ENCODE measurements at regions not wholly inside any gene's neighbourhood (a gene's known extent, or its start where the extent isn't known, plus 50 kb on each side); places are given as distances from the start of the nearest gene placed in this dataset.

DNA sequence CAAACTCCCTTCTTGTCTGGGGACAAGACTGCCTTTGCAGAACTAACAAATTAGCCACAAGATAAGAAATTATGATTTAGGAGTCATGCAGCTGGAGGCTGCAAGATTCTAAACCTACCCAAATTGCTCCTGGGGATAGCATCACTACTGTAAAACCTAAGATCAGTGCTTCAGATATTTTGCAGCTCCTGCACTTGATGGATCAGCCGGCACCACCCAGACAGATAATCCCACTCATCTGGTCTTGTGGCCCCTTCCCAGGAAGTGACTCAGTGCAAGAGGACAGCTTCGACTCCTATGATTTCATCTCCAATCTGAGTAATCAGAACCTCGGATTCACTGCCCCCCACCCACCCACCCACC is 181.9 kb downstream of the AKR1D1 start:
- no peak for DNase-seq

DNA sequence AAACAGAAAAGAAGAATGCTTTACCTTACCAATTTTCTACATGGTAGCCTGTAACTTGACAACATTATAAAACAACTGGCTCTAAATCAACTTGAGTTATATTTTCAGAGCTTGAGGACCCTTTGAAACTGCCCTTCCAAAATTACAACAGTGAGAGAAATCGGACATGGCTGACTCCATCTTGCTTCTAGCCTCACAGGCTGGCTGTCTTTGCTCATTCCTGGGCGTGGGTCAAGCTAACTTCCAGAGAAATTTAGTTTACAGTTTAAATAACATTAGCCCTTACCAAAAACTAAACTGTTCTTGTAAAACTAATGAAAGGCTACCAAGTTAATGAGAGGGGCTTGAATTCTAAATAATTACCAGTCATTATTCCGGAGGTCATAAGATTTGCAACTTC is 183.4 kb downstream of the AKR1D1 start:
- no peak for DNase-seq

DNA sequence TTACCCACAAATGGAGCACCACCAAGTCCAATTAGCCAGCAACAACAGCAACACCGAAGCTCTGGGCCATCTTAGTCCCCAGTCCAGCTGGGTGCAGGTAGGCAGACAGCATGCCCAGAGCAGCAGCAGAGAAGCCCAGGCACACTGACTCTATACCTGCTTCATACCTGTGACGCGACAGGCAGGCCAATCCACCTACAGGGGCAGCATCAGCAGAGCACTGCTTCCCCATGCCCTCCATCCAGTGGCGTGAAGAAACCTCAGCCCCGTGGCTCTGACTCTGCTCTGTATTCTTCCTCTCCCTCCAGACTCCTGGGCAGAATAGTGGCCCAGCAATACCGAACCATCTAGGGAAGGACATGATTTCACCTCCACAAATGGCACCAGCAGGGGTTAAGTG is 191.7 kb downstream of the AKR1D1 start:
- no peak for DNase-seq

GRCh38 chr7:138276891-138277290 is 183.2 kb upstream of the TRIM24 start:
- DNase-seq: no peak

- DNase-seq: no peak
Observed at GRCh38 chr7:138278601-138279000, 181.5 kb upstream of the TRIM24 start.

- DNase-seq: no peak
Observed at GRCh38 chr7:138282997-138283396, 177.1 kb upstream of the TRIM24 start.

GRCh38 chr7:138285129-138285528 is 174.9 kb upstream of the TRIM24 start:
- DNase-seq: no peak

DNA sequence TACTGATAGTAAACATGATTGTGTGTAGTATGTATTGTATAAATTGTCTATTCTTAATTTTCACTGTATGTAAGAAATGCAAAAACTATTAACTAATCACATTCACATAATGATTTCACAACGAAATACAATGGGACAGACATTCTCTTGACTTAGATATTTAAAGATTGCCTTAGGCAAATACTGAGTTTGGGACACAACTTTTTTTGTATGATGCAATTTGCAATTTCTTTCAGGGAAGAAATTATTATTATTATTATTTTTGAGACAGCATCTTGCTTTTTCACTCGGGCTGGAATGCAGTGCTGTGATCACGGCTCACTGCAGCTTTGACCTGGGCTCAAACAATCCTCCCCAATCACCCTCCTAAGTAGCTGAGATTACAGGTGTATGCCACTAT is 173.2 kb upstream of the TRIM24 start:
- DNase-seq: no peak

DNA sequence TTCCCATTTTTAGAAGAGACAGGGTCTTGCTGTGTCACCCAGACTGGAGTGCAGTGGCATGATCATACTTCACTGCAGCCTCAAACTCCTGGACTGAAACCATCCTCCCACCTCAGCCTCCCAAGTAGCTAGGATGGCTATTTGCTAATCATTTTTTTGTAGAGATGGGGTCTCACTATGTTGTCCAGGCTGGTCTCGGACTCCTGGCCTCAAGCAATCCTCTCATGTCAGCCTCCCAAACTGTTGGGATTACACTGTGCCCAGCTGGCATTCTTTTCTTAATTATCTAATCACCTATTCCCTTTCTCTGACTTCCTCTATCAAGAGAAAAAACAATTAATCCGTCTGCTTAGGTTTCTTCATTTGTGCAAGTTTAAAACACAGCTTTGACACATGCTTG is 172.5 kb upstream of the TRIM24 start:
- no peak for DNase-seq

DNA sequence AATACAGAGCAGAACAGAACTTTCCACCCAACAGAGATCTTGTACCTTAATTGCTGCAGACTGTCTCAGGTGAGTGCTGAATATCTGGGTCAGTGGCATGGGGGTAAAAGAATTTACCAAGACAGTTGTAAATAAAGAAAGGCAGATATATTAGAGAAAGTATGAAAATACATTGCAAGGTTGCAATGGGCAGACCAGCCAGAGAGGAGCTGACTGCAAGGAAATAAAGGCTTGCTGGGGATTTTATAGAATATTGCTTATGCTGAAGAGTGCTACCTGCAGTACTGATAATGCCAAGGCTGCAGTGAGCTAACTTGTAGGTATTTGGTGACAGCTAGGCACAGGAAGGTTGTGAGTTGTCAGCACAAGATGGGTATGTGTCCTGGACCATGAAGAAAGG is 171.0 kb upstream of the TRIM24 start:
- no peak for DNase-seq

GRCh38 chr7:138289864-138290263 is 170.2 kb upstream of the TRIM24 start:
- DNase-seq: no peak

DNA sequence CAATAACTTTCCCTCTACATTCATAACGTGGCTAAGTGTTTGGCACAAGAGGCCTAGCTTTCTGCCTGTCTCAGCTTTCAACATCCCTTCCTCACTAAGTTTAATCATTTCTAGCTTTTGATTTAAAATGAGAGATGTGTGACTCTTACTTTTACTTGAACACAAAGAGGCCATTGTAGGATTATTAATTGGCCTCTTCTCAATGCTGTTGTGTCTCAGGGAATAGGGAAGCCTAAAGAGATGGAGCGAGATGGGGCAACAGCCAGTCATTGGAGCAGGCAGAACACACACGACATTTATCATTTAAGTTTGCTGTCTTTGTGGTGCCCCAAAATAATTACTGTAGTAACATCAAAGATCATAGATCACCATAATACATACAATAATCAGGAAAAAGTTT is 167.1 kb upstream of the TRIM24 start:
- DNase-seq: no peak

DNA sequence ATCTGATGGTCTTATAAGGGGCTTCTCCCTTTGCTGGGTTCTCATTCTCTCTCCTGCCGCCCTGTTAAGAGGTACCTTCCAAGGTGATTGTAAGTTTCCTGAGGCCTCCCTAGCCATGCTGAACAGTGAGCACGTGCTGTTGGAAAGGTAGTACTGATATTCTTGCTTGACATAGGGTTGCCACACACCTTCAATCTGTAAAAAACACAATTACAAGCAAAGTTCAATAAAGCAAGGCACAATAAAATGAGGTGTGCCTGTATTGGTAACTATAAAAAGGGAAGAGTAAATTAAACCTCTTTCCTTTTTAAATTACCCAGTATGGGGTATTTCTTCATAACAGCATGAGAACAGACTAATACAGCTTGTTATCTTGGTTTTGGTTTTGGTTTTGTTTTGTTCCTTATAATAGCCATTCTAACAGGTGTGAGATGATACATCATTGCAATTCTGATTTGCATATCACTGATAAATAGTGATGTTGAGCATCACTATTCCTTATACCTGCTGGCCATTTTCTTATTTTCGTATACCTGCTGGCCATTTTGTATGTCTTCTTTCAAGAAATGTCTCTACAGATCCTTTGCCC is 164.9 kb upstream of the TRIM24 start:
- no peak for DNase-seq

- DNase-seq: no peak
Observed at GRCh38 chr7:138297526-138297925, 162.5 kb upstream of the TRIM24 start.

DNA sequence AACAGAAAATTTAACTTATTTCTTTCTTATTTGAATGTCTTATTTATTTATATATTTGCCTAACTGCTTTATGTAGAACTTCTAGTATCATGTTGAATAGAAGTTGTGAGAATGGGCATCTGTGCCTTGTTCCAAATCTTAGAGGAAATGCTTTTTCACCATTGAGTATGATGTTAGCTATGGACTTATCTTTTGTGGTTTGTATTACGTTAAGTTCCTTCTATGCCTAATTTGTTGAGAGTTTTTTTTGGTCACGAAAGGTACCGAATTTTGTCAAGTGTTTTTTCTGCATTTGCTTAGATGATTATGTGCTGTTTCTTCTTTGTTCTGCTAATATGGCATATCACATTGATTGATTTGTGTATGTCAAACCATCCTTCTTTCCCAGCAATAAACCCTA is 161.0 kb upstream of the TRIM24 start:
- no peak for DNase-seq

DNA sequence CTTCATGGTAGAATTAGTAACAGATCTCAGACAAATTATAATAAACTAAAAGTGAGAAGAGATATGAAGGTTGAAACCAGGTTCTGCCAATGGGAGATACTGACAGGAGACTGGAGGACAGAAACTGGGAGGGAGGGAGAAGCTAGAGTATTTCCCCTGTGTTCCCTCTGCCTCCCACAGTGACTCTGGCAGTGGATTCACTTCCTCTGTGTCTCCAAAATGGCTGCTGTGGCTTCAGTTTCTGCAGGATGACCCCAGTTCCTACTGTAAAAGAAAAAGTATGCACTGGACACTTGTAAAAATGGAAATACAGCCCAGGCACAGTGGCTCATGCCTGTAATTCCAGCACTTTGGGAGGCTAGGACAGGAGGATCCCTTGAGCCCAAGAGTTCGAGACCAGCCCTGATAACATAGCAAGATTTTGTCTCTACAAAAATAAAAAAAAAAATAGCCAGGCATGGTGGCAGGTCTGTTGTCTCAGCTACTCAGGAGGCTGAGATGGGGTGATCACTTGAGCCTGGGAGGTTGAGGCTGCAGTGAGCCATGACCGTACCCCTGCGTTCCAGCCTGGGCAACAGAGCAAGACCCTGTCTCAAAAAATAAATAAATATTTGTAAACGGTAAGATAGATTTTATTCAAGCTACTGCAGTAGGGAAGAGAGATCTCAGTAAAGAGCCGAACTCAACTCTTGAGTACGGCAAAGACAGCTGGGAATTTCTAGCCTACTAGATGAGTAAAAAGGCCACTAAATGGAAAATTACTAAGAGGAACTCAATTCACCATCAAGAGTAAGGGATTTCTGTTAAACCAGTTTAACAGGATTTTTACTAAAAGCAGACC is 156.6 kb upstream of the TRIM24 start:
- no peak for DNase-seq

DNA sequence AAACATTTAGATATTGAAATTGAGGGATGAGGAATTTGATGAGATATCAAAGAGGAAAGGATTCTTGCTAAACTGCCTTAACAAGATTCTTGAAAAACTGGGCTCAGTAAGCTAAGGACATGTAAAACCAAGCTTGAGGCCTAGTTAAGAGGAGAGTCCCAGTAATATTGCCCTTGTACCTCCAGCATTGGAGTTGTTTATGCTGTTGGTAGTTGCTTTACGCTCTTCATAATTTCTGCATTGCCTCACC is 156.1 kb upstream of the TRIM24 start:
- no peak for DNase-seq

GRCh38 chr7:138307633-138308032 is 152.4 kb upstream of the TRIM24 start:
- no peak for DNase-seq

DNA sequence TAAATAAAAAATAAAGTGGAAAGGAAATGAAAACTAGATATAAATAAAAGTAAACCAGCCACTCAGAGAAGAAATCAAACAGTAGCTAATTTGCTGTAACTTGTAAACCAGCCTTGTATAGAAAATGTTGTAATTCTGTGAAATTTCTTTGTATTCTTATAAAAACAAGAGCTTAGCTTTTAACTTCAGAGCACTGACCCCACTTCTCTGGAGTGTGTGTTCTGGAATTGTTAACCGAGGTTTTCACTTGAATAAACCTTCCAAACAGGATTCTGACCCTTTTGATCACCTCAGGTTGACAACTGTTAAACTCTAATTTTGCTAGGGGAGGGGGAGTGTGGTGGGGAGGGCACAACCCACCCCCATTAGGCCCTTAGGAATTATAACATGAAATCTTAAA is 151.9 kb upstream of the TRIM24 start:
- no peak for DNase-seq

GRCh38 chr7:138309186-138309585 is 150.9 kb upstream of the TRIM24 start:
- DNase-seq: no peak

- DNase-seq: no peak
Observed at GRCh38 chr7:138313829-138314178, 146.3 kb upstream of the TRIM24 start.

DNA sequence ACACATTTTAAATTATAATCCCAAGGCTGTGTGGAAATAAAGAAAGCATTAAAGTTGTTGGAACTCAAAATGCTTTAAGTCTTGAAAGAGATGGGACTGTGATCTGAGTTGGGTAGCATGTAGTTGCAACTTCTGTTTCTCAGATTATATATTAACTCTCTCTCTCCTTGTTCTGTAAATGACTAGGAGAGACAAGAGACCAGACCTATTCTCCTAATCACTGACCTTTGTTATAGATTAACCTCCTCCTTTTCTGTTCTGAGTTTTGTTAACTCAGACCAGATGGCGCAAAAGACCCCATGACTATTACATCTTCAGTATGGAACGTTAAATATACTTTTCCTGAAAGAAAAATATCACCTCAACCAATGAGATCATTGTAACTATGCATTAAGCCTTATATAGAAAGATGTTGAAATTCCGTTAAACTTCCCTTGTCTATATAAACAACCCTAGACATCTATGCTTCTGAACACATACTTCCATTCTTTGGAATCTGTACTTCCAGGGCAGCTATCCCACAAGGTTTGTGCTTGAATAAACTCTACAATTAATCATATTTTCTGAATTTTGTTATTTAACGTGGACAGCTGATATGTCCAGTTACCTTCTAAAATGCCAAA is 143.5 kb upstream of the TRIM24 start:
- DNase-seq: no peak

- no peak for DNase-seq
Observed at GRCh38 chr7:138317044-138317596, 142.9 kb upstream of the TRIM24 start.

DNA sequence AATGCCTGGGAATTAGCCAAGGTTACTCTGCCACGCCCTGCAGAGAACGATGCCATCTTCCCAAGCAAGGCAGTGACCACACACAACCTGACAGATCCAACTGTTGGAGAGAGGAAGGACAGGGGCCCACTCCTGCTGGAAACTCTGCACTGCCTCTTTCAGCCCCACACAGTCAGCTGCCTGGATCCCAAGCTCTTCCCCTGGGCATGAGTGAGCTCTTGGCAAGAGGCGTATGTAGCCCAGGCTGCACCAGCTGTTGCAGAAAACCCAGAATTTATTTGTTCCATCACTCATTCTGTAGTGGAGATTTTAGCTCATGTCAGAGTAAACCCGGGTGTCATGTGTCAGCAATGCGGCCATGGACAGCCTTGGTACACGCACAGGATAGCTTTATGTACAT is 135.1 kb upstream of the TRIM24 start:
- no peak for DNase-seq

GRCh38 chr7:138325434-138325833 is 134.6 kb upstream of the TRIM24 start:
- DNase-seq: no peak
